SK-N-SH treated with all-trans-retinoic acid at 6 μM for 48 hours (cell line): ENCODE measurements at regions not wholly inside any gene's neighbourhood (a gene's known extent, or its start where the extent isn't known, plus 50 kb on each side); places are given as distances from the start of the nearest gene placed in this dataset.

ENCODE experiments used
- ATAC-seq: fragments of 200-7000 bp; cut with Tn5 transposase; 3 replicates; pipeline ENCODE4 v1.9.1; 2020; ENCODE audit warnings: mild to moderate bottlenecking, moderate library complexity
- ARNTL ChIP-seq: fragments of 450-650 bp; formaldehyde crosslinking; IDR thresholded peaks from 2 replicates; pipeline ENCODE4 v1.5.0; 2020; ENCODE audit warnings: low read depth, mild to moderate bottlenecking, moderate library complexity, borderline replicate concordance
- BACH2 ChIP-seq: fragments of 250-450 bp; sonication (Bioruptor Pico); IDR thresholded peaks from 2 replicates; pipeline ENCODE4 v1.9.0; 2021; ENCODE audit warnings: mild to moderate bottlenecking, borderline replicate concordance
- CREB5 ChIP-seq: fragments of 250-450 bp; sonication (Bioruptor Pico); IDR thresholded peaks from 2 replicates; pipeline ENCODE4 v1.5.1; 2020; ENCODE audit warnings: low read depth, mild to moderate bottlenecking, moderate library complexity
- CSDC2 ChIP-seq: fragments of 250-450 bp; sonication (Bioruptor Pico); IDR thresholded peaks from 2 replicates; pipeline ENCODE4 v1.5.0; 2020; ENCODE audit warnings: mild to moderate bottlenecking, moderate library complexity
- CSRNP3 ChIP-seq: fragments of 250-450 bp; sonication (Bioruptor Pico); IDR thresholded peaks from 2 replicates; pipeline ENCODE4 v1.5.1; 2021; ENCODE audit warnings: mild to moderate bottlenecking, moderate library complexity
- ESRRG ChIP-seq: fragments of 250-450 bp; sonication (Bioruptor Pico); IDR thresholded peaks from 2 replicates; pipeline ENCODE4 v1.6.1; 2021; ENCODE audit warnings: mild to moderate bottlenecking
- GLIS3 ChIP-seq: fragments of 250-450 bp; sonication (Bioruptor Pico); IDR thresholded peaks from 2 replicates; pipeline ENCODE4 v1.5.0; 2020; ENCODE audit warnings: mild to moderate bottlenecking, moderate library complexity
- ISL1 ChIP-seq: fragments of 250-450 bp; sonication (Bioruptor Pico); IDR thresholded peaks from 2 replicates; pipeline ENCODE4 v2.1.2; 2022; ENCODE audit warnings: mild to moderate bottlenecking, moderate library complexity
- PATZ1 ChIP-seq: fragments of 250-450 bp; sonication (Bioruptor Pico); IDR thresholded peaks from 2 replicates; pipeline ENCODE4 v1.8.0; 2020; ENCODE audit warnings: mild to moderate bottlenecking, moderate library complexity, borderline replicate concordance
- POU6F1 ChIP-seq: fragments of 250-450 bp; sonication (Bioruptor Pico); IDR thresholded peaks from 2 replicates; pipeline ENCODE4 v1.8.0; 2021; ENCODE audit warnings: low read depth, mild to moderate bottlenecking, moderate library complexity, borderline replicate concordance
- PPARA ChIP-seq: fragments of 250-450 bp; sonication (Bioruptor Pico); IDR thresholded peaks from 2 replicates; pipeline ENCODE4 v1.5.0; 2020; ENCODE audit warnings: mild to moderate bottlenecking, borderline replicate concordance
- RARB ChIP-seq: fragments of 250-450 bp; sonication (Bioruptor Pico); IDR thresholded peaks from 2 replicates; pipeline ENCODE4 v1.8.0; 2021; ENCODE audit warnings: mild to moderate bottlenecking, moderate library complexity
- SNAI2 ChIP-seq: fragments of 250-450 bp; sonication (Bioruptor Pico); IDR thresholded peaks from 2 replicates; pipeline ENCODE4 v1.5.0; 2020; ENCODE audit warnings: mild to moderate bottlenecking, moderate library complexity
- TCF4 ChIP-seq: fragments of 250-450 bp; sonication (Bioruptor Pico); IDR thresholded peaks from 2 replicates; pipeline ENCODE4 v1.8.0; 2021; ENCODE audit warnings: mild to moderate bottlenecking, moderate library complexity, borderline replicate concordance
- TOX ChIP-seq: fragments of 250-450 bp; sonication (Bioruptor Pico); IDR thresholded peaks from 2 replicates; pipeline ENCODE4 v1.8.0; 2021; ENCODE audit warnings: mild to moderate bottlenecking, moderate library complexity, borderline replicate concordance
- TSHZ2 ChIP-seq: fragments of 250-450 bp; sonication (Bioruptor Pico); IDR thresholded peaks from 2 replicates; pipeline ENCODE4 v1.5.0; 2020; ENCODE audit warnings: mild to moderate bottlenecking, moderate library complexity
- ZC3H10 ChIP-seq: fragments of 250-450 bp; sonication (Bioruptor Pico); IDR thresholded peaks from 2 replicates; pipeline ENCODE4 v1.5.1; 2021; ENCODE audit warnings: mild to moderate bottlenecking, moderate library complexity
- ZFP3 ChIP-seq: fragments of 250-450 bp; sonication (Bioruptor Pico); IDR thresholded peaks from 2 replicates; pipeline ENCODE4 v1.5.0; 2020; ENCODE audit warnings: mild to moderate bottlenecking, moderate library complexity
- ZFP30 ChIP-seq: fragments of 450-650 bp; formaldehyde crosslinking; IDR thresholded peaks from 2 replicates; pipeline ENCODE4 v1.5.0; 2022; ENCODE audit warnings: mild to moderate bottlenecking, moderate library complexity
- ZNF565 ChIP-seq: fragments of 450-650 bp; formaldehyde crosslinking; conservative IDR thresholded peaks from 2 replicates; pipeline ENCODE4 v1.5.0; 2020; ENCODE audit warnings: low read depth, mild to moderate bottlenecking, moderate library complexity
- ZNF70 ChIP-seq: fragments of 450-650 bp; formaldehyde crosslinking; IDR thresholded peaks from 2 replicates; pipeline ENCODE4 v1.5.0; 2020; ENCODE audit warnings: mild to moderate bottlenecking, moderate library complexity
- ZNF8 ChIP-seq: fragments of 450-650 bp; formaldehyde crosslinking; IDR thresholded peaks from 2 replicates; pipeline ENCODE4 v1.5.0; 2020; ENCODE audit warnings: mild to moderate bottlenecking, moderate library complexity

GRCh38 chr4:186878203-186878776 is 154.6 kb upstream of the FAT1 start:
- ATAC-seq, result no peak
- TF ChIP-seq GLIS3 (CRISPR knock-in tag) (no peak), TSHZ2 (CRISPR knock-in tag) (no peak), ESRRG (CRISPR knock-in tag) (no peak), TCF4 (CRISPR knock-in tag) (no peak), CSDC2 (CRISPR knock-in tag) (no peak), ARNTL (no peak), ZFP30 (CRISPR knock-in tag) (no peak), CSRNP3 (CRISPR knock-in tag) (no peak), ZNF565 (CRISPR knock-in tag) (no peak), BACH2 (CRISPR knock-in tag) (no peak), POU6F1 (no peak), ISL1 (CRISPR knock-in tag) (no peak), SNAI2 (CRISPR knock-in tag) (no peak), TOX (CRISPR knock-in tag) (no peak)

- no peak for TF ChIP-seq CREB5 (CRISPR knock-in tag)
- no peak for TF ChIP-seq ZFP3 (CRISPR knock-in tag)
- no peak for TF ChIP-seq ZNF8 (CRISPR knock-in tag)
- no peak for TF ChIP-seq BACH2 (CRISPR knock-in tag)
- no peak for TF ChIP-seq ISL1 (CRISPR knock-in tag)
- TF ChIP-seq PATZ1, result no peak
- TF ChIP-seq PPARA (CRISPR knock-in tag), result no peak
- no peak for TF ChIP-seq ARNTL
- no peak for TF ChIP-seq ESRRG (CRISPR knock-in tag)
- TF ChIP-seq ZFP30 (CRISPR knock-in tag), result no peak
- no peak for TF ChIP-seq ZC3H10 (CRISPR knock-in tag)
- TF ChIP-seq ZNF70 (CRISPR knock-in tag), result no peak
- no peak for TF ChIP-seq GLIS3 (CRISPR knock-in tag)
- no peak for TF ChIP-seq SNAI2 (CRISPR knock-in tag)
- TF ChIP-seq RARB (CRISPR knock-in tag), result no peak
- TF ChIP-seq TCF4 (CRISPR knock-in tag), result no peak
- no peak for TF ChIP-seq CSDC2 (CRISPR knock-in tag)
- peak; percentile 85 for ATAC-seq
Measured at GRCh38 chr4:186881521-186882220, 158.0 kb upstream of the FAT1 start.
